ENCODE measurements at regions not wholly inside any gene's neighbourhood (a gene's known extent, or its start where the extent isn't known, plus 50 kb on each side); places are given as distances from the start of the nearest gene placed in this dataset.

GRCh38 chr5:98464737-98465330, 308.6 kb upstream of the RGMB start:
- DNase-seq (ENCODE audit: low read depth) = no peak
- TF ChIP-seq, protein P1, sequence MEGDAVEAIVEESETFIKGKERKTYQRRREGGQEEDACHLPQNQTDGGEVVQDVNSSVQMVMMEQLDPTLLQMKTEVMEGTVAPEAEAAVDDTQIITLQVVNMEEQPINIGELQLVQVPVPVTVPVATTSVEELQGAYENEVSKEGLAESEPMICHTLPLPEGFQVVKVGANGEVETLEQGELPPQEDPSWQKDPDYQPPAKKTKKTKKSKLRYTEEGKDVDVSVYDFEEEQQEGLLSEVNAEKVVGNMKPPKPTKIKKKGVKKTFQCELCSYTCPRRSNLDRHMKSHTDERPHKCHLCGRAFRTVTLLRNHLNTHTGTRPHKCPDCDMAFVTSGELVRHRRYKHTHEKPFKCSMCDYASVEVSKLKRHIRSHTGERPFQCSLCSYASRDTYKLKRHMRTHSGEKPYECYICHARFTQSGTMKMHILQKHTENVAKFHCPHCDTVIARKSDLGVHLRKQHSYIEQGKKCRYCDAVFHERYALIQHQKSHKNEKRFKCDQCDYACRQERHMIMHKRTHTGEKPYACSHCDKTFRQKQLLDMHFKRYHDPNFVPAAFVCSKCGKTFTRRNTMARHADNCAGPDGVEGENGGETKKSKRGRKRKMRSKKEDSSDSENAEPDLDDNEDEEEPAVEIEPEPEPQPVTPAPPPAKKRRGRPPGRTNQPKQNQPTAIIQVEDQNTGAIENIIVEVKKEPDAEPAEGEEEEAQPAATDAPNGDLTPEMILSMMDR (conservative IDR thresholded peaks at IDR 0.05; ENCODE audit: low read depth, low read length) = no peak
- no peak overlapping the region for H3K4me3 ChIP-seq (ENCODE audit: low read length)

DNA sequence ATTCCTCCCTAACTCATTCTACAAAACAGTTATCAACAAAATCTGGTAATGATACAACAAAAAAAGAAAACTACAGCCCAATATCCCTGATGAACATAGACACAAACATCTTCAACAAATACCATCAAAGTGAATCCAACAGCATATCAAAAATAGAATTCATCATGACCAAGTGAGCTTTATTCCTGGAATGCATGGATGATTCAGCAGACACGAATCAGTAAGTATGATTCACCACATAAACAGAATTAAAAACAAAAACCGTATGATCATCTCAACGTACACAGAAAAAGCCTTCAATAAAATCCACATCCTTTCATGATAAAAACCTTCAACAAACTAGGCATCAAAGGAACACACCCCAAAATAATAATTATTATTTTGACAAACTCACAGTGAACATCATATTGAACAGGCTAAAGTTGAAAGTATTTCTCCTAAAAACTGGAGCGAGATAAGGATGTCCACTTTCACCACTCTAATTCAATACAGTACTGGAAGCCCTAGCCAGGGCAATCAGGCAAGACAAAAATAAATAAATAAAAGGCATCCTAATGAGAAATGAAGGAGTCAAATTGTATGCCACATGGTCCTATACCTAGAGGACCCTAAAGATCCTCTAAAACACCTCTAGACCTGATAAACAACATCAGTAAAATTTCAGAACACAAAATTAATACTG, 305.1 kb upstream of the RGMB start:
- DNase-seq (ENCODE audit: low read depth) = peak; percentile 18
- H3K4me3 ChIP-seq (ENCODE audit: low read length) = no peak overlapping the region
- TF ChIP-seq, protein P1 (conservative IDR thresholded peaks at IDR 0.05; ENCODE audit: low read depth, low read length) = no peak

- no peak overlapping the region for H3K4me3 ChIP-seq (ENCODE audit: low read length)
Observed at GRCh38 chr5:98470747-98471146, 302.7 kb upstream of the RGMB start.

DNA sequence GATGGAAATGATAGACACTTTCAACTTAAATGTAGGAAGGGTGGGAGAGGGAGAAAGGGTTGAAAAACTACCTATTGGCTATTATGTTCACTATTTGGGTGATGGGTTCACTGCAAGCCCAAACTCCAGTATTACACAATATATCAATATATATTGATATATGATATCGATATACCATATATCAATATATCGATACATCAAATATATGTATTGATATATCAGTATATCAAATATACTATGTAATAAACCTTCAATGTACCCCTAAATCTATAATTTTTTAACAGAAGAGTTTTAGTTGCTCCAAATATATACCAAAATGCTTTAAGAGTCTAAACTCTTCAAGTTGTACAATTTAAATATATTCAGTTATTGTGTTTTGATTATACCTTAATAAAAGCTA, 302.0 kb upstream of the RGMB start:
- DNase-seq (ENCODE audit: low read depth) = no peak
- H3K4me3 ChIP-seq (ENCODE audit: low read length) = no peak overlapping the region
- TF ChIP-seq, protein P1 (conservative IDR thresholded peaks at IDR 0.05; ENCODE audit: low read depth, low read length) = no peak

More at GRCh38 chr5:98470747-98471146, 302.7 kb upstream of the RGMB start:
- TF ChIP-seq, protein P1 (conservative IDR thresholded peaks at IDR 0.05; ENCODE audit: low read depth, low read length) = no peak
- no peak for DNase-seq (ENCODE audit: low read depth)

GRCh38 chr5:98474216-98474615, 299.2 kb upstream of the RGMB start:
- TF ChIP-seq, protein P1 (conservative IDR thresholded peaks at IDR 0.05; ENCODE audit: low read depth, low read length) = no peak
- no peak overlapping the region for H3K4me3 ChIP-seq (ENCODE audit: low read length)
- no peak for DNase-seq (ENCODE audit: low read depth)

- H3K4me3 ChIP-seq (ENCODE audit: low read length) = no peak overlapping the region
- DNase-seq (ENCODE audit: low read depth) = no peak
Observed at GRCh38 chr5:98474782-98475181, 298.7 kb upstream of the RGMB start.

More at GRCh38 chr5:98474782-98475181, 298.7 kb upstream of the RGMB start:
- TF ChIP-seq, protein P1 (conservative IDR thresholded peaks at IDR 0.05; ENCODE audit: low read depth, low read length) = no peak

Data from retinal pigment epithelial cell (primary cell).